Suppressor macrophage treated with lipopolysaccharide for 4 hours (primary cell): ENCODE measurements at regions not wholly inside any gene's neighbourhood (a gene's known extent, or its start where the extent isn't known, plus 50 kb on each side); places are given as distances from the start of the nearest gene placed in this dataset.

Experiments used
- DNase-seq: peaks from one replicate; pipeline ENCODE4 v3.0.0-alpha.2; 2020

DNA sequence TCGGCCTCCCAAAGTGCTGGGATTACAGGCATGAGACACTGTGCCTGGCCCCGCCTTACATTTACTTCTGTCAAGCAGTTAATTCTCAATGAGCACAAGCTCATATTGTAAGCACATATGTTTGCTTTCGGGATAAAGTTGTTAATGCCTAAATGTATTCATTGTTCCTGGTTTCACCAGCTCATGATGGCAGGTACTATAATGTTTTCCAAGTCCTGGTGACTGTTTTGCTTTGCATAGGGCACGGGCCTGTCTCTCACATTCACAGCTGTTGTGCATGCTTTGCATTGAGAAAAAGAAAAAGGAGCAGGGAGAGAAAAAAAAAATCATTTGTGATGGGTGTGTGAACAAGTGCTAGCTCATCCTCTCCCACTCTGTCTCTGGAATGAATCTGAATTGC, 661.2 kb upstream of the TENM3 start:
- no peak for DNase-seq

- no peak for DNase-seq
Observed at GRCh38 chr4:181582595-181582994, 660.6 kb upstream of the TENM3 start.

DNA sequence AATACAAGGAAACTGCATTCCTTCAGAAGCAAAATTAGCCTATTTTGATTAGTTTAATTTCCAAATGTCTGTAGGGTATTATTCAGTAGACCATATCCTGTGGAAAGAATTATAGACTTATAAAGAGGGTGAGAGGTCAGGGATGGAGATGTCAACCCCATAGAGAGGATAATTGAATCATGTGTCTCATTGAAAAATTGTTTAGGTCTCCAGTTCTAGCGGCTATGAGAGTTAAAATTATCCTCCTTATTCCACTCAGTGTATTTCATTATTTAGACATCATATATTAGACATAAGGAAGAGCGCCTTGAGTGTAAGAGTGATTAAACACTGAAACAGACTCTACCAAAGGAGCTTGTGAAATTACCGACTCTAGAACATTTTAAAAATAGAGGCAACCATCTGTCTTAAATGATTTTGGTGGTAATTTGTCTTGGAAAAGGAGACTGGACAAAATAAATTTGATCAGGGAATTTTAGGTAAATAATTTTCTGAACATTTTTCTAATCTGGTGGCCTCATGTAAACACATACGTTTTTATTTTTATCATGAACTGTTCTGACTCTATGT, 654.4 kb upstream of the TENM3 start:
- no peak for DNase-seq

GRCh38 chr4:181592221-181592745, 650.9 kb upstream of the TENM3 start:
- no peak for DNase-seq

GRCh38 chr4:181593703-181594102, 649.5 kb upstream of the TENM3 start:
- DNase-seq = no peak

DNA sequence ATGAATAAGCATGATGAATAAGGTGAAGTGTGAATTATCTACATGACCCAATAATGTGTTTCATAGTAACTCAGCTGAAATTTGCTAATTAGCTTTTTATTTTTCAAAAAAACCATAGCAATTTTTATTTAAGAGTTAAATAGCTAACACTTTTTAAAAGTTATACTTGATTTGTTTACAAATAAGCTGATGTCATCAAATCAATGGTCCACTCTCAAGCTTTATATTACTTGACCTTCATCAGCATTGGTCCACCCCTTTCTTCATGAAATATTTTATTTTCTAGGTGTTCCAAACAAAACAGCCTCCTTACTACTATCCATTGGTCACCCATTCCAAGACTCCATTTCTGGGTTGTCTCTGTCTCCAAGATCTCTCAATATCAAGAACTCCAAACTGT, 649.0 kb upstream of the TENM3 start:
- no peak for DNase-seq

DNA sequence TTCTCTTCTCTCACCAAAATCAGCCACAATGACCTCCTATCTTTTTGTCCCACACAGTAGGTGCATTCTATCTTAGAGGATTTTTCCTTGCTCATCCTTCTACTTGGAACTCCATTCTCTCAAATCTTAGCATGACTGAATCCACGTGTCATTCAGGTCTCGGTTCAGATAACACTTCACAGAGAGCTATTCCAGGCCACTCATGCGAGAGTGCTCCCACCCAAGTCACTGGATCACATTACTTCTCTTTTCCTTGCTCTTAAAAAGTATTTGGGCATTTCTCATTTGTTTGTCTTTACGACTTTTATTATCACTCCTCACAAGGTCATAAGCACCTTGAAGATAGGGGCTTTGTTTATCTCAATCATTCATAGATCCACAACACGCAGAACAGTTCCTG, 647.5 kb upstream of the TENM3 start:
- no peak for DNase-seq

- DNase-seq = no peak
Observed at GRCh38 chr4:181597766-181598165, 645.4 kb upstream of the TENM3 start.

DNA sequence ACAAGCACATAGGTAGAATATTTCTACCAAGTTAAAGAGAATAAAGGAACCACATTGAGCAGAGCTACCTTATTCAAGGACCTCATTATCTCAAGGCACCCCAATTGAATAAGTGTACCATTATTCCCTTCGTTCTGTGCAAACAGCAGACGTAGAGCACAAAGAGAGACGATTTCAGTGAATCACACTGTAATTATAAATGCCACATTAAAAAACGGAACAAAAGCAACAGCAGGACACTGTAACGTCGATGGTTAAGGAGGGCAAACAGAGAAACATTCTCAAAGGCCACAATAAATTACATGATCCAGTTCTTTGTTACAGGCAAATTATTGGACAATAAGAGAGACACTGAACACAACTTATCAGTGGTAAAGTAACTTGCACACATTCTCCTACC, 644.1 kb upstream of the TENM3 start:
- no peak for DNase-seq

DNA sequence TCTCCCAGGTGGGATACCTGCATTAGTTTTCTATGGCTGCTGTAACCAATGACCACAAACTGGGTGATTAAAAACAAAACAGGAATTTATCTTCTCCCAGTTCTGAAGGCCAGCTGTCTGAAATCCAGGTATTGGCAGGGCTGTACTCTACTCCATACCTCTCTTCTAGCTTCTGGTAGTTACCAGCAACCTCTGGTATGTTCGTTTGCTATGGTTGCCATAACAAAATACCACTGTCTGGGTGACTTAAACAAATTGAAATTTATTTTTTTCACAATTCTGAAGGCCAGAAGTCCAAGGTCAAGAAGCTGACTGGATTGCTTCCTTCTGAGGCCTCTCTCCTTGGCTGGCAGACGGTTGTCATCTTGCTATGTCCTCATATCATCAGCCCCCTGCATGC, 642.1 kb upstream of the TENM3 start:
- no peak for DNase-seq

DNA sequence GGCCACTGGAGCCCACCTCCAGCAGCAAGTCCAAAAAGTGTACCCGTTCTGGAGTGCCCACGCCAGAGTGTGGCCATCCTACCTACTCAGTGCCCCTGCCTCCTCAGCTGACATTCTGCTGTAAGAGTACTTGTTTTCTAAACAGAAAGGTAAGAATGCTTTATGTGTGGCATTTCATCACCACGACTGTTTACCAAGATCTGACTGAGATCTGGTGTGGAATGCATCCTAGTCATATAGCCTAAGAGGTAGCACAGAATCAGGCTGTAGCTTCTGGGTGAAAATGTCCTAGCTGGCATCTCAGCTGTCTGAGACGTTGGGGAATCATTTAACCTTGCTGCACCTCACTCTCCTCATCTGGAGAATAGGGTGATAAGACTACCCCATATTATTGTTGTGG, 638.7 kb upstream of the TENM3 start:
- DNase-seq = no peak

DNA sequence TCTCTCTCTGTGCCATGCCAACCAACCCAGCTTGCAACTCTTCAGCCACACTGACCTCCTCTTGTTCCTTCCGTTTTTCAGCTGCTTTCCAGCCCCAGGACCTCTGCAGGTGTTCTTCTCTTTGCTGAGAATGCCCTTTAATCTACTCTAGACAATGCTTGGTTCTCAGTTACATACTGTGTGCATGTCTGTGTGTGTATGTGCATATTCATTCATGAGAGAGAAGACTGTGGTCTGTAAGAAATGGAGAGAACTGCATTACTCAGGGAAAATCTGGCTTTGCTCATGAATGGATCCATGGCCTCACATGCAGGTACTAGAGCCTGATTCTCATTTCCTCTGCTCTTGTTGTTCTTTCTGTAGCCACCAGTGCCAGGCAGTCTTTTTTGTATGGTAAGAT, 636.9 kb upstream of the TENM3 start:
- no peak for DNase-seq

- no peak for DNase-seq
Observed at GRCh38 chr4:181608181-181608580, 635.0 kb upstream of the TENM3 start.

DNA sequence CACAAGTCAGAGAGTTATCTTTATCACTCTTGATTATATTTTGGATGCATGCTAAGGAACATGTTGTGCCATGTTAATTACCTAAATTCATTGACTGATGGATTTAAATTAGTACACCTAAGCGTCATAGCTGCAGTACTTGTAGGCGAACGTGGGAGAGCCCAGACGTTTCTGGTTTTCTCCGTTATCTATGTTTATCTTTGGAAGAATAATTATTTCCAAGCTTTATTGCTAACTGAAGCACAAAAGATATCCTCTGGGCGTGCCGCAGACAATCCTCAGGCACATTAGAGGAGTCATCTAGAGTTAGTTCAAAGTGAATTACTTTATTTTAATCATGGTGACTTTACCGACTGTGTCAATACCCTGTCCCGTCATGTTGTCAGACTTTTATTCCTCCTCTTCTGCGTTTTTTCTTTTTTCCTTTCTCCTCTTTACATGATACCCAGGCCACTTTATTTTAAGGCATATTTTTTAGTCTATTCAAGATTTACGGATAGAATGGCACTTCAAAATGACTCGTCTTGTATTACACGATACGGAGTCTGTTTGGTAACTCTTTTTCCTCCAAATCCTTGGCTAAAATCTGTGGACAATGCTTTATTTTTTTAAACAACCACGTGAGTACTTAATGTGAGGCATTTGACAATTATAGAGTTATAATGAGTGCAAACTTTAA, 632.0 kb upstream of the TENM3 start:
- no peak for DNase-seq

GRCh38 chr4:181611946-181612600, 631.1 kb upstream of the TENM3 start:
- no peak for DNase-seq

DNA sequence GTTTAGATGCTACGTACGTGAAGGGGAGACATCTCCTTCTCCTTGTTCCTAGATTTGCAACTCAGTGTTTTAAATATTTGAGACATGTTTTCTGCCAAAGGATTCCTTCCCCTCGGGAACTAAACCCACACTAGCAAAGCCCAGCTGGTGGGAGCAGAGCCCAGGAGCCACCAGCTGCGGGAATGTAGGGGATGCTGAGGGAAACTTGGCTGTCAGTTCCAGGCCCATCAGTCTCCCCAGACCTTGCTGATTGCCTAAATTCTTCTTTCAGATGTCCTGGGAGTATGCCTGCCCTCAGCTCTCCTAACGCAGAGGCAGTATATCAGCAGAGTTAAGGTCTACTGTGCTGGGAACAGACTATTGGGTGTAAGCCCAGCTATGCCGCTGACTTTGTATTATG, 630.0 kb upstream of the TENM3 start:
- DNase-seq = no peak

DNA sequence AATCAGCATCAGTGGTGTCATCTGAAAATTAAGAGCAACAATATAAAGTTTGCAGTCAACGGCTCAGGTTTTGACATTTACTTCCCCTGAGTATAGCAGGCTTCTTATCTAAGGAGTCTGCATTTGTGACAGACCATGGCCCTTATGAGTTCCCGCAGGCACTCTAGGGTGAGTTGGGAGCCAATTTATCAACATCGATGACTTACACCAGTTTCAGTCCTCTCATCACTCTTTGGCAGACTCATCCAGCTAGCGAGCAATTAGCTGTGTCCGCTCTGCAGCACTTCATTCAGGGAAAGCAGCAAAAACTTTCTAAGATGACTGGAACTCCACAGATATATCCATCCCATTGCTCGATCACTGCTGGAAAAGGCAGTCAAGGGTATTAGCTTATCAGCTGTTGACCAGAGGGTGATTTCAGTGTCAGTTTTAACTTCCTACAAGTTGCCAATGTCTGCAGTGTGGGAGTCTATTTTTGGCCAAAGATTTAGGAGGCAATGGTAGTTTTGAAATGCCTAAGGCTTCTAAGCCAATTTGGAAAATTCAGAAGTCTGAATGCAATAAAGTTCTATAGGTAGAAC, 625.1 kb upstream of the TENM3 start:
- no peak for DNase-seq

DNA sequence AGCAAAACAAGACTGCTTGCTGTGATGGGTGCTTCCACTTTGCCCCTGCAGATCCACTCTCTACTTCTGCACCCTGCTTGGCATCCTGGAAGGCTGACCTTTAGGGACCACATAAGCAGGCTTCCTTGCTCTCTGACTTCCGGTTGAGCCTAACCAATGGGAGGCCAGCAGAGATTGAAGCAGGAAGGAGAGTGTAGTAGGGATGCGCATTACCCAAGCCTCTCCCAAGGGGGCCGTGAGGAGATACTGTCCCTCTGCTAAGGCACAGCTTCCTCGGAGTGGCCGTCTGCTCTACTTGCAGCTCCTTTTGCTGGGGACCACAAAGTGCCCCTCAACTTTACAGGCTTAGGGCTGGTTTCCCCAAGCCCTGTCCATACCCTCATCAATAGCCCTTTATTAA, 624.3 kb upstream of the TENM3 start:
- DNase-seq = no peak

DNA sequence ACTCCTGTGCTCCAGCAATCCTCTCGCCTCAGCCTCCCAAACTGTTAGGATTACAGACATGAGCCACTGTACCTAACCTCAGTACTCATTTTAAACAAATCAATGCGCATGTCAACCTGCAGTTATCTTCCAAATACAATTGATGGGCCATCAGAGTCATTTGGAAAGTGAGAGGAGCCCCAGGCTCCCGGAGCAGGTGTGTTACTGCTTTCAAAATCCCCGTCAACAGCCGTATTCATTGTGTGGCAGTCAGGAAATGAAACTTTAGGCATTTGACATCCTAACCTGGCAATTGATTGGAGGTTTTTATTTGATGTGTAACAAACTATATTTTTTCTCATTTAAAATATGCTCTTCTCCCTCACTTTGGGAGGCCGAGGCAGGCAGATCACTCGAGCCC, 623.6 kb upstream of the TENM3 start:
- DNase-seq = no peak

DNA sequence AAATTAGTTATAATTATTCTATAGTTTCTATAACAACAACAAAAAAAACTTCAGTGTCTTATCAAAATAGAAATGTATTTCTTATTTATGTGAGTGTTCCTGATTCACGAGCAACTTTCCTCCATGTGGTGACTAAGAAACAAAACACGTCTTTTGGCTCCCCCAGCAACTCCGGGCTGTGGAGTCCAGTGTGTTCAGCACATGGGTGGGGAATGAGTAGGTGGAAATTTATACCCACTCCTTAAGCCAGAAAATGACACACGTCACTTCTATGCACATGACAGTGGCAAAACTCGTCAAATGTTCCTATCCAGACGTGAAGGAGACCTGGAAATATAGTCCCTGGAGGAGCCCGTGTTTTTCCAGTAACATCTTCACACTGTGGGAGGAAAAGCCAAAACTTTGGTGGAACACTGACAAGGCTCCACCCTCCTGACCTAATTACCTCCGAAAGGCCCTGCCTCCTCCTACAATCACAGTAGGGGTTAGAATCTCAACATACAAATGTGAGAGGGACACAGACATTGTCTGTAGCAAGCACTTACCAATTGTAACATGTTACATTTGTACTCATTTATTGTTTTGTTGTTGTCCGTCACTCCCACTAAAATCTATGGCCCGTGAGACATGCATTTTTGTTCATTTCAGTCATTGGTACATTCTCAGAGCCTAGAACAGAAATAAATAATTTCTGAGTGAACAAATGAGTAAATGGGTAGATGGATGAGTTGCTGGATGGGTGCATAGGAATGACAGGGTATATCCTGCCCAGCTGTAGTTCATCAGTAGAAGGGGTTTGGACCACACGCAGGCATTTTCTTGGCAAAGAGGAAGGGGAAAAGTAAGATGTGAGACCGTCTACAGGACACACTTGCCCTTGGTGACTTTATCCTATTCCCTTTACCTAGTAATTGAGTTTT, 605.8 kb upstream of the TENM3 start:
- no peak for DNase-seq

DNA sequence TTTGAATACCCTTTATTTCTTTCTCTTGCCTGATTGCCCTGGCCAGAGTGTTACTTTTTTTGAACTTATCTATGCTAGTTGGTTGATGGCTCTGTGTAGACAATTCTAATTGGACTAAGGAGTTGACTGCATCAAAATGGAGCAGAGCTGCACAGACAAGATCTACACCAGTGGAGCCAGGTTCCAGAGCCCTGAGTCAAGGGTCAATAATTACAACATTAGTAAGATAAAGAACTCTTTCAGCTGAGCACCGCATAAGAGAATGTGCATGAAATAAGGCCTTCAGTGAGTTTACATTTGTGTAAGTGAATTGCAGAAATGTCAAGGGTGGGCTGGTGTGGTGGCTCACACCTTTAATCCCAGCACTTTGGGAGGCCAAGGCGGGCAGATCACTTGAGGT, 599.7 kb upstream of the TENM3 start:
- no peak for DNase-seq

DNA sequence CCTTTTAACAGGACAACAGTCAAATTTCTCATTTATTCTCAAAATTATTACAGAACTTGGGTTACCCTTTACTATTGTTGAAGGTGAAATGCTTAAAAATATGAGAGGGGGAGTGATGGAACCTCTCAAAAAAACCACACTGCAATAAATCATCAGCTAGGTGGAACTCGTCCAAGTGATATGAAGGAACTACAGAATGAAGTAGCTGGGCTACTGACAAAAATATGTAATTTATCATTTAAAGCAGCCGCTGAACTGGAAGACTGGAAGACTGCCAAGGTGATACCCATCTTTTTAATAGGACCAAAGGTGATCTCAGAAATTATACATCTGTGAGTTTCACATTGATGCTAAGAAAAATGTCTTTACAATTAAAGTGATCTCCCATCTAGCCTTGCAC, 597.7 kb upstream of the TENM3 start:
- DNase-seq = no peak

- DNase-seq = no peak
Observed at GRCh38 chr4:181646864-181647263, 596.3 kb upstream of the TENM3 start.
